Lower leg skin (tissue), 3 donors: ENCODE measurements at regions not wholly inside any gene's neighbourhood (a gene's known extent, or its start where the extent isn't known, plus 50 kb on each side); places are given as distances from the start of the nearest gene placed in this dataset.

Experiments
- CTCF ChIP-seq, 3 donors: fragments of 450-650 bp; IDR thresholded peaks; one replicate each; pipeline ENCODE4 v1.5.1; 2016; ENCODE audit warnings: antibody characterized with exemption in 3 of 3, mild to moderate bottlenecking in 3 of 3, moderate library complexity in 2 of 3
- POLR2A ChIP-seq, 2 donors: fragments of 450-650 bp; IDR thresholded peaks; one replicate each; pipeline ENCODE4 v1.6.1; 2016 to 2017; ENCODE audit warnings: antibody characterized with exemption in 2 of 2, mild to moderate bottlenecking in 1 of 2, moderate library complexity in 1 of 2

- no peak for TF ChIP-seq CTCF (IDR thresholded peaks at IDR 0.05)
- no peak for TF ChIP-seq POLR2A (IDR thresholded peaks at IDR 0.05)
These were observed 116.5 kb upstream of the ZNF804A start for GRCh38 chr2:184481865-184482264.
